Right atrium auricular region (tissue), 2 donors: ENCODE measurements at regions not wholly inside any gene's neighbourhood (a gene's known extent, or its start where the extent isn't known, plus 50 kb on each side); places are given as distances from the start of the nearest gene placed in this dataset.

Experiments
- DNase-seq: peaks from one replicate; pipeline ENCODE4 v3.0.0-alpha.2; 2019; ENCODE audit warnings: low spot score
- H3K27ac ChIP-seq, 2 donors: fragments of 200-600 bp; sonication (generic); 1 replicate in 1 of 2; 2 replicates in 1 of 2; pipeline ENCODE4 v1.5.1; 2016 to 2019
- H3K27me3 ChIP-seq, 2 donors: fragments of 200-600 bp; sonication (generic); one replicate each; pipeline versions ENCODE4 v1.5.1 to v1.6.0; 2017 to 2019
- H3K36me3 ChIP-seq: fragments of 200-600 bp; sonication (generic); one replicate; pipeline ENCODE4 v1.5.1; 2016
- H3K4me1 ChIP-seq, 2 donors: fragments of 200-600 bp; sonication (generic); one replicate each; pipeline versions ENCODE4 v1.5.1 to v1.6.0; 2017 to 2019
- H3K4me3 ChIP-seq, 2 donors: fragments of 200-600 bp; sonication (generic); 1 replicate in 1 of 2; 2 replicates in 1 of 2; pipeline ENCODE4 v1.5.1; 2017 to 2019; ENCODE audit warnings: mild to moderate bottlenecking in 1 of 2, moderate library complexity in 1 of 2
- H3K9me3 ChIP-seq, 2 donors: fragments of 200-600 bp; sonication (generic); one replicate each; pipeline ENCODE4 v1.5.1; 2019
- CTCF ChIP-seq, 2 donors: fragments of 200-600 bp; sonication (generic); IDR thresholded peaks; one replicate each; pipeline ENCODE4 v1.5.1; 2019; ENCODE audit warnings: antibody characterized with exemption in 2 of 2

GRCh38 chr2:150620855-150621254, 133.4 kb upstream of the RND3 start:
- H3K4me1 ChIP-seq, result peaks cover 0 to 26% of the 10 kb centered on the region in 2 donors
- no peak for TF ChIP-seq CTCF (IDR thresholded peaks at IDR 0.05)

GRCh38 chr2:150620416-150620815, 132.9 kb upstream of the RND3 start:
- Histone ChIP-seq H3K36me3 (no peaks in the 10 kb centered on the region), H3K9me3 (no peaks in the 10 kb centered on the region), H3K4me1 (peaks cover 0 to 26% of the 10 kb centered on the region in 2 donors), H3K4me3 (no peak overlapping the region), H3K27me3 (no peaks in the 10 kb centered on the region), H3K27ac (peak overlapping the region; percentile 54 to 73)
- TF ChIP-seq CTCF (IDR thresholded peaks at IDR 0.05), result no peak
- DNase-seq, result no peak

More at GRCh38 chr2:150620855-150621254, 133.4 kb upstream of the RND3 start:
- Histone ChIP-seq H3K4me3 (no peak overlapping the region), H3K27ac (peak overlapping the region; percentile 54 to 73), H3K9me3 (no peaks in the 10 kb centered on the region), H3K36me3 (no peaks in the 10 kb centered on the region), H3K27me3 (no peaks in the 10 kb centered on the region)
- no peak for DNase-seq

- Histone ChIP-seq H3K36me3 (no peaks in the 10 kb centered on the region), H3K27me3 (no peaks in the 10 kb centered on the region), H3K4me1 (peaks cover 0 to 26% of the 10 kb centered on the region in 2 donors), H3K9me3 (no peaks in the 10 kb centered on the region), H3K27ac (peak overlapping the region; percentile 54 to 73), H3K4me3 (no peak overlapping the region)
- no peak for TF ChIP-seq CTCF (IDR thresholded peaks at IDR 0.05)
- DNase-seq, result no peak
Observed at GRCh38 chr2:150619607-150620330, 132.3 kb upstream of the RND3 start.

GRCh38 chr2:150618245-150618895, 130.9 kb upstream of the RND3 start:
- H3K4me1 ChIP-seq, result peaks cover 0 to 26% of the 10 kb centered on the region in 2 donors
- H3K27me3 ChIP-seq, result no peaks in the 10 kb centered on the region
- no peak overlapping the region for H3K27ac ChIP-seq
- H3K36me3 ChIP-seq, result no peaks in the 10 kb centered on the region
- DNase-seq, result no peak
- TF ChIP-seq CTCF (IDR thresholded peaks at IDR 0.05), result no peak
- H3K9me3 ChIP-seq, result no peaks in the 10 kb centered on the region
- no peak overlapping the region for H3K4me3 ChIP-seq

- H3K4me3 ChIP-seq, result no peak overlapping the region
- no peak for TF ChIP-seq CTCF (IDR thresholded peaks at IDR 0.05)
- H3K27me3 ChIP-seq, result no peaks in the 10 kb centered on the region
- peaks cover 0 to 26% of the 10 kb centered on the region in 2 donors for H3K4me1 ChIP-seq
- H3K9me3 ChIP-seq, result no peaks in the 10 kb centered on the region
- H3K27ac ChIP-seq, result no peak overlapping the region
- H3K36me3 ChIP-seq, result no peaks in the 10 kb centered on the region
- DNase-seq, result no peak
Observed at GRCh38 chr2:150617351-150617978, 130.0 kb upstream of the RND3 start.
